HG03342 (cell line): ENCODE measurements at regions not wholly inside any gene's neighbourhood (a gene's known extent, or its start where the extent isn't known, plus 50 kb on each side); places are given as distances from the start of the nearest gene placed in this dataset.
"Not testable (repeated sequence)": the region's sequence is repeated elsewhere in the genome, so short reads cannot be mapped to it uniquely, and the experiment has no call there.

Experiments
- ATAC-seq: cut with Tn5 transposase; IDR thresholded peaks from one replicate; pipeline ENCODE4 v1.9.1; 2021; ENCODE audit warnings: mild to moderate bottlenecking, moderate library complexity; ENCODE audit not compliant: unreplicated experiment

DNA sequence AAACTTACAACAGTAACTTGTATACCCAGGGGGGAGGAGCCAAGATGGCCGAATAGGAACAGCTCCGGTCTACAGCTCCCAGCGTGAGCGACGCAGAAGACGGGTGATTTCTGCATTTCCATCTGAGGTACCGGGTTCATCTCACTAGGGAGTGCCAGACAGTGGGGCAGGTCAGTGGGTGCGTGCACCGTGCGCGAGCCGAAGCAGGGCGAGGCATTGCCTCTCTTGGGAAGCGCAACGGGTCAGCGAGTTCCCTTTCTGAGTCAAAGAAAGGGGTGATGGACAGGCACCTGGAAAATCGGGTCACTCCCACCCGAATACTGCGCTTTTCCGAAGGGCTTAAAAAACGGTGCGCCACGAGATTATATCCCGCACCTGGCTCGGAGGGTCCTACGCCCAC, 278.8 kb downstream of the FAM47B start:
- ATAC-seq = not testable (repeated sequence)

DNA sequence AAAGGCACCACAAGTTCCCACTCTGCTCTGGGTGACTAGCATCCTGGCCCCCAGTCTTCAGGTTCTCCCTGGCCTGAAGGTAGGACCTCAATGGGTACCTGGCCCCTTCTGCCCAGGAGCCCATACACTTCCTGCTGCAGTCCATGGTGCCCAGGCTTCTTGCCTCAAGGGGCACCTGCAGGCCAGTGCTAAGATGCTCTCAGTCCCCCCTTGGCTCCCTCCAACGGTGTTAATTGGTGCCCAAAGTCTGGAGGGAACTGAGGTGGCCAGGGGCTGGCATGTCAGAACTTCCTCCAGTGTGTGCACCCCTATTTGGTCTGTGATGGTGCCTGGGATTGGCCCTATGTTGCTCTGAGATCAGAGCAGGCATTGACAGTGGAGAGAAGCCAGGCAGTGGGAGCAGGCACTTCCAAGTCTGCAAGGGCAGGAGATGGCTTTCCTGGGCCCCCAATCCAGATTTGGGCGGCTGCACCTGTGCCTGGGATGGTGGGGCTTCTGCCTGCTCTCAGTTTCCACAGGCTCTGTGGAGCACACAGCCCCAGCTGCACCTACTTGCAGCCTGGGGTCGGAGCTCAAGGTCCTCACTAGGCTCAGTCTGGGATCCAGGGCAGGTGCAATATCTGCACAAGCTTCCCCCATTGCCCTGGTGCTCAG, 301.6 kb downstream of the FAM47B start:
- no peak for ATAC-seq

DNA sequence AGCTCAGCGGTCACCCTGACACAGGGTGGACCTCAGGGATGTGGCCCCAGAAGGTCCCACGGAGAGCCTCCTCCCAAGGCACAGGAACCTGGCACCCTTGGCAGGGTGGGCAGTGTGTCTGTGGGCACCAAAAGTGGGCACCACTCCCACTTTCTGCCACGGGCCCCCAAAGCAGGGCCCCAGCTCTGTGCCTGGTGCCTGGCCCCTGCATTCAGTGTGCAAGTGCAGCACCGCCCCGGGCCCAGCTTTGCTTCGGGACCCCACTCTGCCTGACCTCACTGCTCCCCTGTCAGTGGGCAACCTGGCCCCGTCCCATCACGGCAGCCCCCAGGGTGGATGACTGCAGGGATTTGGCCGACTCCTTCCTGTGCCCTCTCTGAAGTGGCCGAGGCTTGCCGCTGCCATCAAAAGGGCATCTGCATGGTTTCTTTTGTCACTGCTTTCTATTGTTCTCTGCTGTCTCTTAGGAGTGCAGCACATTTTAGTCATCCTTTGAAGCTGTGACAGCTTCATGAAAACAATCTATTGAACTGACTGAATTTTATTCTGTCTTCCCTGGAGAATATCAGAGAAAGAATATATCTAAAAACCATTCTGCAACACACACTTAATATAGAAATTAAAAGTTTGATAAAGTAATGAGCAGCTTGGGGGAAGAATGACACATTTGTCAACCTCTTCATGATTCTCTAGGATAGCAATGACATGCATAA, 302.4 kb downstream of the FAM47B start:
- ATAC-seq = no peak

GRCh38 chrX:35251226-35251625, 308.6 kb downstream of the FAM47B start:
- ATAC-seq = no peak

- no peak for ATAC-seq
Observed at GRCh38 chrX:35276115-35276514, 333.5 kb downstream of the FAM47B start.

DNA sequence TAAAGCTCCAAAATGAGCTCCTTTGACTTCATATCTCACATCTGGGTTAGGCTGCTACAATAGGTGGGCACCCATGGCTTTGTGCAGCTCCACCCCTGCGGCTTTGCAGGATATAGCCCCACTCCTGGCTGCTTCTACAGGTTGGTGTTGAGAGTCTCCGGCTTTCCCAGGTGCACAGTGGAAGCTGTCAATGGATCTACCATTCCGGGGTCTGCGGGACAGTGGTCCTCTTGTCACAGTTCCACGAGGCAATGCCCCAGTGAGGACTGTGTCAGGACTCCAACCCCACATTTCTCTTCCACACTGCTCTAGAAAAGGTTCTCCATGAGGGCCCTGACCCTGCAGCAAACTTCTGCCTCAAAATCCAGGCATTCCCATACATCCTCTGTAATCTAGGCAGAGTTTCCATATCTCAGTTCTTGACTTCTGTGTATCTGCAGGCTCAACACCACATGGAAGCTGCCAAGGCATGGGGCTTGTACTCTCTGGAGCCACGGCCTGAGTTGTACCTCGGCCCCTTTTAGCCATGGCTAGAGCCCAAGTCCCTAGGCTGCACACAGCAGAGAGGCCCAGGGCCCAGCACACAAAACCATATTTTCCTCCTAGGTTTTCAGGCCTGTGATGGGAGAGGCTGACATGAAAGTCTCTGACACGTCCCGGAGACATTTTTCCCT, 342.8 kb downstream of the FAM47B start:
- no peak for ATAC-seq

- ATAC-seq = no peak
Observed at GRCh38 chrX:35288657-35289056, 346.1 kb downstream of the FAM47B start.

DNA sequence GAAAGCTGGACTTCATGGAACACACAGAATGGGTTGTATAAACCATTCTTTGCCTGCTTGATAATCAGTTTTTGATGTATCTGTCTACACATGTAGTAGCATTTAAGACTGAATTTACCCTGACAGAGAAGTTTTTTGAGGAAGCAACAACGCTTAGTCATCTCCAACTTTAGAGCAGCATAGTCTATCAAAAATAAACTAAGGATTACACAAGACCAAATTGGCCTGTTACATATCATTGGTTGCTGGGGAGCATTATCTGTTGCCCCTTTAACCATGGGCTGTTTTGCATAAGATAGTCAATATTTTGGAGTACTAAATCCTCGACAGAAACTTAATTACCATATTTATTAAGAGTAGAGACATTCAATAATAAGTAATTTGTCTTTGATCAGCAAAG, 347.4 kb downstream of the FAM47B start:
- no peak for ATAC-seq

DNA sequence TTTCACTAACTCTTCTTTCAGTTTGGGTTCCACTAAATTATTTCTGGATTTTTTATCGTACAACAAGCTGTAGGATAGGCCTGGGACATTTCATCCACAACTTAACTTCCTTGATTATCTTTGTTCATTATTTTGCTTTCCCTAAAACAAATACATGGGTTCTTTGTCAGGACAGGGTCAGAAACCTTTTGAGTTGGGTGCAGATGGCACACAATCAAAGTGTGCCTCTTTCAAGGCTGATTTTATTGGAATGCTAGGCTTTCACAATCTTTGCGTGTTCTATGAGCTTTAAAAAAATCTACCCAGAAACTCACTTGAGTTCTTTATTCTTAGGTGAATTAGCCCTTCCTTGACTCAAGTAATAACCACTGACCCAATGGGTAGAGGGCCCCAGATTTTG, 348.4 kb downstream of the FAM47B start:
- ATAC-seq = no peak

- no peak for ATAC-seq
Observed at GRCh38 chrX:35292522-35292921, 349.9 kb downstream of the FAM47B start.

- not testable (repeated sequence) for ATAC-seq
Observed at GRCh38 chrX:35305037-35305436, 362.4 kb downstream of the FAM47B start.

GRCh38 chrX:35339796-35340195, 397.2 kb downstream of the FAM47B start:
- no peak for ATAC-seq

DNA sequence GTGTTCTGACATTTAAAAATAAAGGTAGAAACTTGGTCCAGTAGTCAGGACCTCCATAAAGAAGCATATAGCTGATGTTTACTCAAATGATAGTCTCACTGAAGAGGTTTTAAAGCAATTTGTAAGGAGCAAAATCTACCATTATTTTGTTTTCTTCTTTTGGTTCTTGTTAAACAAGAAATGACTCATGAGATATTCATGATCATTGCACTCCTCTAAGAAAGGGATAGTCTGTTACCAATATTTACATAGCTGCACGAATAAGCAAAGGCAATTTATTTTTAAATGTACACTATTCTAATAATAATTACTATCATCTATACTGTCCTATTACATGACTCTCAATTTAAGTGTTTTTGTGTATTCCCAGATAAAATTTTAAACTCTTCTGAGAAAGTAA, 397.9 kb downstream of the FAM47B start:
- no peak for ATAC-seq

- ATAC-seq = no peak
Observed at GRCh38 chrX:35351212-35351611, 408.6 kb downstream of the FAM47B start.

GRCh38 chrX:35351795-35352483, 409.3 kb downstream of the FAM47B start:
- no peak for ATAC-seq

DNA sequence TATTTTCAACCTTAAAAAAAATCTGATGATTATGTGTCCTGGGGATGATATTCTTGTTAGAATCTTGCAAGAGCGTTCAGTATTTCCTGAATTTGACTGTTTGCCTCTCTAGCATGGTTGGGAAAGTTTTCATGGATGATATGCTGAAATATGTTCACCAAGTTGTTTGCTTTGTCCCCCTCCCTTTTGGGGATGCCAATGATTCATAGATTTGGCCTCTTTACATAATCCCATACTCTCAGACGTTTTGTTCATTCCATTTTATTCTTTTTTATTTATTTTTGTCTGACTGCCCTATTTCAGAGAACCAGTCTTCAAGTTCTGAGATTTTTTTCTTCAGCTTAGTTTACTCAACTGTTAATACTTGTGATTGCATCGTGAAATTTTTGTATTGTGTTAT, 415.1 kb downstream of the FAM47B start:
- ATAC-seq = no peak

GRCh38 chrX:35362866-35363265, 420.3 kb downstream of the FAM47B start:
- no peak for ATAC-seq

DNA sequence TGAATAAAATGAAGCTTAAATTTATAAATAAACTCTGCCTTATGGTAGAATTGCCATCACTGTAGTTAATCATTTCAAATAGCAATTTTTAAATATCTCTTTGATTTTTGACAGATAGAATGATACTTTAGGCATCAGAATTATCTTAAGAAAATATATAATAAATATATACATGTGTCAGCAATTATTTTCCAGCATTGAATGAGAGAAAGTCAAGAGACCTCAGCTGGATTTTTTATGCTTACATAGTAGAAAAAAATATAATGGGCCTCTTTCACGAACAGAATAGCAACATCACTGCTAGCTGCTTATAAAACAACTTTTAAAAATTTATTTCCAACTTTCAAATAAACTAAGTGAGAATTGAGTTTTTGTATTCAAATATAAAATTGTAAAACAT, 424.0 kb upstream of the MAGEB16 start:
- ATAC-seq = no peak

DNA sequence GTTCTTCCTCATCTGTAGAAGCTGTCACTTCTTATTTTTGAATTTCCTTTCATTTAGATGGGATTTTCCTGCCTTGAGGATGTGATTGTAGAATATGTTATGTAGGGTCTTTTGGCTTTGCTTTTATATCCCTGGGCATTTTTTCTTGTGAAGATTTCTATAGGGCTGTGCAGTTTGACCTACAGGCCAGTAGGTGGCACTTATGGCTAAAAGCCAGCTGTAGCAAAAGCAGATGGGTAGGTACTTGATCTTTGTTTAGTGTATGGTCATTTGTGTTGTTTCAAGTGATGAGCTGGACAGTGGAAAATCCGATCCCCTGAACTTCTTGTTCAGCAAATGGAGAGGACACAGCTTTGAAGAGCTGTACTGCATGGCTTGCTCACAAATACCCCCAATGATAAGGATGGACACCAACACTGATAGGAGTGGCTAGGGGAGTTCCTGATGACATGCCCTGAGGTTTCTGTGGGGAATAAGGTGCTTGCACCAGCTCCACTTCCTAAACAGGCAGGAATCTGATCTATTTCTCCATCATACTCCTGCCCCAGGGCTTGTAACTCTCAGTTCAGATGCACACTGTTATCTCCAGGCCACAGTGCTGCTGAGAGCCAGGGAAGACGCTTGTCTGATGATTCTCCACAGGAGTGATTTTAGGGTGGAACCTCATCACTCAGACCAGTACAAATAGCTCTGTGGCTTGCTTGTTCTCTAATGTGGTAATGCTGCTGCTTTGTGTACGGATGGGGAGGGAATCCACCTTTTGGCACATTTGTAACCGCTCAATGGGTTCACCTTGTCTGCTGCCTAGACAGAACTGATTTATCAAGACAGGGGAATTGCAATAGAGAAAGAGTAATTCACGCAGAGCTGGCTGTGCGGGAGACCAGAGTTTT, 417.1 kb upstream of the MAGEB16 start:
- ATAC-seq = peak; percentile 80

DNA sequence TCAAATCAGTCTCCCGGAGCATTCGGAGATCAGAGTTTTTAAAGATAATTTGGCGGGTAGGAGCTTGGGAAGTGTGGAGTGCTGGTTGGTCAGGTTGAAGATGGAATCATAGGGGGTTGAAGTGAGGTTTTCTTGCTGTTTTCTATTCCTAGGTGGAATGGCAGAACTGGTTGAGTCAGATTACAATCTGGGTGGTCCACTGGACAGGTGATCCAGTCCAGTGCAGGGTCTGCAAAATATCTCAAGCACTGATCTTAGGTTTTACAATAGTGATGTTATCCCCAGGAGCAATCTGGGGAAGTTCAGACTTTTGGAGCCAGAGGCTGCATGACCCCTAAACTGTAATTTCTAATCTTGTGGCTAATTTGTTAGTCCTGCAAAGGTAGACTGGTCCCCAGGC, 416.4 kb upstream of the MAGEB16 start:
- not testable (repeated sequence) for ATAC-seq

DNA sequence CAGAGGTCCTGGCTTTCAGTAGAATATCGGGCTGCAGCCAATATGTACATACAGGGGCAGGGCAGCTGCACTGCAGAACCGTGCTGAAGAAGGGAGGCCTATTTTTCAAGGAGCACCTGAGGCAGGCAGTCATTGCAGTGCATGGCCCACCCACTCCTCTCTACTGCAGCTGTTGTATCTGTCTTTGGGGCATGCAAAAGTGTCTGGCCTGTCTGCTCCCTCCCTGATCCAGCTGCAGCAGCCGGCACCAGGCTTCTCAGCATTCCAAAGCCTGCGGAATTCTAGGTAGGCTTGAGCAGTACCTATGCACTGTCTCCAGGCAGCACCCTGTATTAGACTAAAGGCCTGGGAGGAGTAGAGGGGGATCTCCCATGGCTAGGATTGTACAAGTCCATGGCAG, 415.2 kb upstream of the MAGEB16 start:
- no peak for ATAC-seq
